Keratinocyte (primary cell): ENCODE measurements at regions not wholly inside any gene's neighbourhood (a gene's known extent, or its start where the extent isn't known, plus 50 kb on each side); places are given as distances from the start of the nearest gene placed in this dataset.

Experiments
- DNase-seq: peaks from one replicate; pipeline ENCODE4 v3.0.0-alpha.2; 2011; ENCODE audit warnings: low read depth, missing footprints, low spot score
- FAIRE-seq: peaks from 2 replicates; lab custom pipeline; 2011; peaks lifted over from hg19 to GRCh38; lab: Jason Lieb, UNC
- H2AFZ ChIP-seq: 2 replicates; pipeline ENCODE4 v1.6.0; 2012; ENCODE audit warnings: low read length, control low read depth, inconsistent platforms; ENCODE audit not compliant: control insufficient read depth
- H3K27ac ChIP-seq: 2 replicates; pipeline ENCODE4 v1.5.1; 2011; ENCODE audit warnings: low read length; ENCODE audit not compliant: control insufficient read depth, insufficient read depth
- H3K27me3 ChIP-seq: 3 replicates; pipeline ENCODE4 v1.6.0; 2011; ENCODE audit warnings: low read length; ENCODE audit not compliant: control insufficient read depth, insufficient read depth; ENCODE audit errors: extremely low read depth
- H3K36me3 ChIP-seq, 2 experiments: 2 replicates in 1 of 2; 3 replicates in 1 of 2; pipeline ENCODE4 v1.5.1; 2011; ENCODE audit warnings: low read length in 2 of 2, mild to moderate bottlenecking in 1 of 2; ENCODE audit not compliant: control insufficient read depth in 2 of 2, insufficient read depth in 2 of 2; ENCODE audit errors: extremely low read depth in 1 of 2
- H3K4me1 ChIP-seq: 3 replicates; pipeline ENCODE4 v1.5.1; 2011; ENCODE audit warnings: low read length; ENCODE audit not compliant: control insufficient read depth, insufficient read depth; ENCODE audit errors: extremely low read depth
- H3K4me2 ChIP-seq: 3 replicates; pipeline ENCODE4 v1.6.0; 2011; ENCODE audit warnings: low read depth, low read length; ENCODE audit not compliant: control insufficient read depth, insufficient read depth; ENCODE audit errors: extremely low read depth
- H3K4me3 ChIP-seq, 3 experiments: fragments of 200-600 bp in 1 of 3; sonication (generic) in 1 of 3; 2 replicates in 2 of 3; 3 replicates in 1 of 3; pipeline ENCODE4 v1.5.1; 2011 to 2016; ENCODE audit warnings: low read length in 3 of 3, mild to moderate bottlenecking in 3 of 3, control low read depth in 2 of 3, inconsistent platforms in 1 of 3, low read depth in 1 of 3, mixed read lengths in 1 of 3, mixed run types in 1 of 3, moderate library complexity in 1 of 3; ENCODE audit not compliant: control insufficient read depth in 2 of 3, insufficient read depth in 2 of 3; ENCODE audit errors: extremely low read depth in 1 of 3
- H3K79me2 ChIP-seq: 2 replicates; pipeline ENCODE4 v1.6.0; 2012; ENCODE audit warnings: low read length; ENCODE audit not compliant: control insufficient read depth, insufficient read depth
- H3K9ac ChIP-seq: 3 replicates; pipeline ENCODE4 v1.6.0; 2011; ENCODE audit warnings: low read length; ENCODE audit not compliant: control insufficient read depth, insufficient read depth; ENCODE audit errors: extremely low read depth
- H3K9me1 ChIP-seq: 3 replicates; pipeline ENCODE4 v1.6.0; 2011; ENCODE audit warnings: low read length; ENCODE audit not compliant: control insufficient read depth, insufficient read depth; ENCODE audit errors: extremely low read depth
- H3K9me3 ChIP-seq: 2 replicates; pipeline ENCODE4 v1.5.1; 2012; ENCODE audit warnings: low read depth, low read length; ENCODE audit not compliant: control insufficient read depth
- H4K20me1 ChIP-seq: 3 replicates; pipeline ENCODE4 v1.6.0; 2011; ENCODE audit warnings: low read length; ENCODE audit not compliant: control insufficient read depth, insufficient read depth; ENCODE audit errors: extremely low read depth
- CTCF ChIP-seq, 3 experiments: IDR thresholded peaks in 1 of 3; conservative IDR thresholded peaks in 1 of 3; optimal IDR thresholded peaks in 1 of 3; 2 replicates in 2 of 3; 3 replicates in 1 of 3; pipeline versions ENCODE3 to v1.5.1; 2011; ENCODE audit warnings: low read length in 3 of 3, mild to moderate bottlenecking in 3 of 3, moderate library complexity in 2 of 3, control low read depth in 1 of 3, inconsistent platforms in 1 of 3; ENCODE audit not compliant: insufficient read depth in 2 of 3; ENCODE audit errors: extremely low read depth in 1 of 3
- EZH2 ChIP-seq: IDR thresholded peaks from one replicate; pipeline ENCODE4 v1.6.1; 2012; ENCODE audit warnings: inconsistent platforms, mild to moderate bottlenecking, low read length, moderate library complexity
- dilution Hi-C: fragments of 300-500 bp; cut with MboI; formaldehyde crosslinking; loops from one replicate; pipeline ENCODE4 v1.7.0; 2020; ENCODE audit warnings: low sequenced_read_pairs; ENCODE audit not compliant: extremely low pct_ligation_motif_present

DNA sequence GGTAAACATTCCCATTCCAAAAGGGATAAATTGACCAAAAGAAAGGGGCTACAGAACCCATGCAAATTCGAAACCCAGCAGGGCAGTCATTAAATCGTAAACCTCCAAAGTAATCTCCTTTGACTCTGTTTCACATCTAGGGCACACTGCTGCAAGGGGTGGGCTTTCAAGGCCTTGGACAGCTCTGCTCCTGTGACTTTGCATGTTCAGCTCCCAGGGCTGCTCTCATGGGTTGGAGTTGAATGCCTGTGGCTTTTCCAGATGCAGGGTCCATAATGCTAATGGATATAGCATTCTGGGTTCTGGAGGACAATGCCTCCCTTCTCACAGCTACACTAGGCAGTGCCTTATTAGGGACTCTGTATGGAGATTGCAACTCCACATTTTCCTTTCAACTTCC is 211.9 kb upstream of the MANEA start:
- Histone ChIP-seq H4K20me1 (no peaks in the 10 kb centered on the region), H3K4me2 (no peak overlapping the region), H3K79me2 (no peaks in the 10 kb centered on the region), H3K27me3 (no peaks in the 10 kb centered on the region), H3K9me1 (no peaks in the 10 kb centered on the region), H3K4me3 (no peak overlapping the region), H2AFZ (no peak overlapping the region), H3K9me3 (no peaks in the 10 kb centered on the region), H3K4me1 (no peaks in the 10 kb centered on the region), H3K36me3 (no peaks in the 10 kb centered on the region), H3K27ac (no peak overlapping the region), H3K9ac (no peak overlapping the region)
- TF ChIP-seq EZH2 (no peak), CTCF (optimal IDR thresholded peaks at IDR 0.05 in 1 of 3, IDR thresholded peaks at IDR 0.05 in 1 of 3, conservative IDR thresholded peaks at IDR 0.05 in 1 of 3; ENCODE audit: extremely low read depth in 1 of 3, insufficient read depth in 2 of 3, low read length in 3 of 3) (no peak)
- dilution Hi-C loops = no loop called here
- DNase-seq (no peak), FAIRE-seq (no peak)

GRCh38 chr6:95366414-95366813 is 210.9 kb upstream of the MANEA start:
- H3K4me1 ChIP-seq = no peaks in the 10 kb centered on the region
- H3K79me2 ChIP-seq = no peaks in the 10 kb centered on the region
- DNase-seq = no peak
- no peaks in the 10 kb centered on the region for H3K36me3 ChIP-seq
- H3K27me3 ChIP-seq = no peaks in the 10 kb centered on the region
- dilution Hi-C loops = no loop called here
- no peak overlapping the region for H3K4me2 ChIP-seq
- no peak overlapping the region for H3K9ac ChIP-seq
- no peak overlapping the region for H3K4me3 ChIP-seq
- H3K27ac ChIP-seq = no peak overlapping the region
- no peaks in the 10 kb centered on the region for H3K9me3 ChIP-seq
- FAIRE-seq = no peak
- no peaks in the 10 kb centered on the region for H3K9me1 ChIP-seq
- no peak overlapping the region for H2AFZ ChIP-seq
- TF ChIP-seq EZH2 (no peak), CTCF (optimal IDR thresholded peaks at IDR 0.05 in 1 of 3, IDR thresholded peaks at IDR 0.05 in 1 of 3, conservative IDR thresholded peaks at IDR 0.05 in 1 of 3; ENCODE audit: extremely low read depth in 1 of 3, insufficient read depth in 2 of 3, low read length in 3 of 3) (no peak)
- H4K20me1 ChIP-seq = no peaks in the 10 kb centered on the region
